Neutrophil (primary cell): ENCODE measurements at regions not wholly inside any gene's neighbourhood (a gene's known extent, or its start where the extent isn't known, plus 50 kb on each side); places are given as distances from the start of the nearest gene placed in this dataset.

Experiments used
- H3K27ac ChIP-seq: fragments of 200-600 bp; sonication (generic); 2 replicates; pipeline ENCODE4 v1.5.1; 2016; ENCODE audit warnings: mild to moderate bottlenecking, moderate library complexity
- H3K27me3 ChIP-seq: fragments of 200-600 bp; sonication (generic); 2 replicates; pipeline ENCODE4 v1.6.0; 2016; ENCODE audit warnings: mild to moderate bottlenecking
- H3K36me3 ChIP-seq: fragments of 200-600 bp; sonication (generic); 2 replicates; pipeline ENCODE4 v1.5.1; 2017
- H3K4me1 ChIP-seq, 2 experiments: fragments of 200-600 bp in 1 of 2; sonication (generic) in 1 of 2; 1 replicate in 1 of 2; 2 replicates in 1 of 2; pipeline versions ENCODE4 v1.5.1 to v1.6.1; 2013 to 2016; ENCODE audit warnings: low read depth in 1 of 2, low read length in 1 of 2, mild to moderate bottlenecking in 1 of 2, moderate library complexity in 1 of 2; ENCODE audit not compliant: control insufficient read depth in 1 of 2, insufficient read depth in 1 of 2
- H3K4me3 ChIP-seq, 2 experiments: fragments of 200-600 bp in 1 of 2; sonication (generic) in 1 of 2; 1 replicate in 1 of 2; 2 replicates in 1 of 2; pipeline ENCODE4 v1.5.1; 2013 to 2016; ENCODE audit warnings: low read depth in 1 of 2, low read length in 1 of 2, mild to moderate bottlenecking in 1 of 2, moderate library complexity in 1 of 2
- H3K9me3 ChIP-seq: fragments of 200-600 bp; sonication (generic); 2 replicates; pipeline ENCODE4 v1.5.1; 2016
- TF ChIP-seq, protein P1 (sequence below): fragments of 200-600 bp; sonication (generic); IDR thresholded peaks from 2 replicates; pipeline ENCODE4 v1.5.1; 2016; ENCODE audit warnings: antibody characterized with exemption

DNA sequence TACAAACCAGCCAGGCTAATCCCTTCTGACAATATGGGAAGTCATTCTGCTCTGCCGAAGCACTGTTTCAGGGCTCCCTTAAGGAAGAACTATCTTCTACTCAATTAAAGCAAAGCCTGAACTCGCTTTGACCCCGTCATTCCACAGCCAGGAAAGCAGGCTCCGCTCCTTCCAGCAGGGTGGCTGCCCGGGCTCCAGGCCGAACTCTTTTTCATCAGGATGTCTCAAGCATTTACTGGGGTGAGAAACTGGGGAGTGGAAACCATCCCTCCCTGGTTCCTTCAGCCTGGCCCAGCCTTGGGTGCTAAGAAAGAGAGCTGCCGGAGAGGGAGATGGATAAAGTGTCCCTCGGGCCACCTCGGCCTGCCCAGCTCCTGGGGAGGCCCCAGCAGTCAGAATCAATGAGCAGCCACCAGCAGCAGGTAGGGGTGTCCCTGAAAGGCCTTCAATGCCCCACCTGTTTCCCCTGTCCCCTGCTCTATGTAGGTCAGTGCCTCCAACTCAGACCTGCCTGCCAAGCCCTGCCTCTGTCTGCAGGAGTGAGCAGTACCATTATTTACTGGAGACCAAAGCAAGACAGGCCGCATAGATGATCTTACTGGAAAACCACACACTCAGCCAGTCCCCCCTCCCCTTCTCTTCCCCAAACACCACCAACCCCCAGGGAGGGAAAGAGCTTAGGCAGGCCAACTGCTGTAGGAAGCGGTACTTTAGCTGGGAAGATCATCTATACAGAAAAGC lies 225.6 kb upstream of the TLE3 start:
- Histone ChIP-seq H3K9me3 (no peaks in the 10 kb centered on the region), H3K27ac (no peak overlapping the region)

DNA sequence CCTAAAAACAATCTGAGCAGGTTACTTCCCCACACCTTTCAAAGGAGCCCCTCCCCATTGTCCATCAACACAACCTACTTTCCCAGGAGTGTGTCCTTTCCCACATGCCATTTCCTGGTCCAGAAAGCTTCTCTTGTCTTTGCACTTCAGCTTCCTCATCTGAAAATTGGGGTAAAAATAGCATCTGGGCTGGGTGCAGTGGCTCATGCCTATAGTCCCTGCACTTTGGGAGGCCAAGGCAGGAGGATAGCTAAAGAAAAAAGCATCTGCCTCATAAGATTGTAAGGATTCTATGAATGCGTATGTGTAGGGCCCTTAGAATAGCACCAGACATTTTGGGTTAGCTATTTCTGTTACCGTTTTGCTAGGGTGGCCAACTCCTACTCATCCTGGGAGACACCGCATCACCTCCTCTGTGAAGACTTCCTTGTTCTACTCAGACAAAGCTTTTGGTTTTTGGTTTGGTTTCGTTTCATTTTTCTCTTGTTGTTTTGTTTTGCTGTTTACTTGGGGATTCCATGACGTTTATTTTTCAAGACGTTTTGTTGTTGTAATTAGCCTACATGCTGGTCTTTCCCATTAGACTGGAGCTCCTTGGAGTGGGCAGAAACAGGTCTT lies 224.4 kb upstream of the TLE3 start:
- no peaks in the 10 kb centered on the region for H3K9me3 ChIP-seq
- peaks cover 6 to 8% of the 10 kb centered on the region in 2 experiments for H3K4me1 ChIP-seq
- no peaks in the 10 kb centered on the region for H3K27me3 ChIP-seq
- H3K27ac ChIP-seq = no peak overlapping the region
- no peaks in the 10 kb centered on the region for H3K36me3 ChIP-seq
- H3K4me3 ChIP-seq = no peak overlapping the region
- TF ChIP-seq, protein P1, sequence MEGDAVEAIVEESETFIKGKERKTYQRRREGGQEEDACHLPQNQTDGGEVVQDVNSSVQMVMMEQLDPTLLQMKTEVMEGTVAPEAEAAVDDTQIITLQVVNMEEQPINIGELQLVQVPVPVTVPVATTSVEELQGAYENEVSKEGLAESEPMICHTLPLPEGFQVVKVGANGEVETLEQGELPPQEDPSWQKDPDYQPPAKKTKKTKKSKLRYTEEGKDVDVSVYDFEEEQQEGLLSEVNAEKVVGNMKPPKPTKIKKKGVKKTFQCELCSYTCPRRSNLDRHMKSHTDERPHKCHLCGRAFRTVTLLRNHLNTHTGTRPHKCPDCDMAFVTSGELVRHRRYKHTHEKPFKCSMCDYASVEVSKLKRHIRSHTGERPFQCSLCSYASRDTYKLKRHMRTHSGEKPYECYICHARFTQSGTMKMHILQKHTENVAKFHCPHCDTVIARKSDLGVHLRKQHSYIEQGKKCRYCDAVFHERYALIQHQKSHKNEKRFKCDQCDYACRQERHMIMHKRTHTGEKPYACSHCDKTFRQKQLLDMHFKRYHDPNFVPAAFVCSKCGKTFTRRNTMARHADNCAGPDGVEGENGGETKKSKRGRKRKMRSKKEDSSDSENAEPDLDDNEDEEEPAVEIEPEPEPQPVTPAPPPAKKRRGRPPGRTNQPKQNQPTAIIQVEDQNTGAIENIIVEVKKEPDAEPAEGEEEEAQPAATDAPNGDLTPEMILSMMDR = no peak

More for the DNA sequence above, 225.6 kb upstream of the TLE3 start:
- no peaks in the 10 kb centered on the region for H3K36me3 ChIP-seq
- TF ChIP-seq, protein P1 = no peak
- no peaks in the 10 kb centered on the region for H3K27me3 ChIP-seq
- no peak overlapping the region for H3K4me3 ChIP-seq
- H3K4me1 ChIP-seq = peaks cover 12 to 15% of the 10 kb centered on the region in 2 experiments

GRCh38 chr15:70321172-70321819 lies 223.6 kb upstream of the TLE3 start:
- Histone ChIP-seq H3K27me3 (no peaks in the 10 kb centered on the region), H3K4me3 (no peak overlapping the region), H3K9me3 (no peaks in the 10 kb centered on the region), H3K4me1 (peaks cover 6 to 8% of the 10 kb centered on the region in 2 experiments), H3K36me3 (no peaks in the 10 kb centered on the region), H3K27ac (no peak overlapping the region)
- TF ChIP-seq, protein P1 = no peak

DNA sequence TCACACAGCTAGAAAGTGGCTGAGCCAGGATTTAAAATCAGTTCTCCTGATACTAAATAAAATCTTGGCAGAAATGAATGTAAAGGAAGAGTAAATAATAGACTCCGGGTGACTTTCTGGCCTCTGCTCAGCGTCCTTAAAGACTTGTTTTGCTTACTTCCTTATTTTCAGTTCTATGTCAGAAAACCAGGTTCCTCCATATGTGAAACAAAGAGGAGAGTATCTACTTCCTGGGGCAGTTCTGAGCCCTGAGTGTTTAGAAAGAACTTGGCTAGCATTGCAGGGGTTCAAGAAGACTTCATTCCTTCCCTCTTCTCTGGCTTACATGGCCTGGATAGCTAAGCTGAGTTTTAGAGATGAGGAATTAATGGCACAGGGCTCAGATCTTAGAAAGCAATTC lies 222.8 kb upstream of the TLE3 start:
- Histone ChIP-seq H3K27me3 (no peaks in the 10 kb centered on the region), H3K27ac (no peak overlapping the region), H3K9me3 (no peaks in the 10 kb centered on the region), H3K36me3 (no peaks in the 10 kb centered on the region), H3K4me1 (peaks cover 6 to 8% of the 10 kb centered on the region in 2 experiments), H3K4me3 (no peak overlapping the region)
- TF ChIP-seq, protein P1 = no peak

GRCh38 chr15:70320077-70320476 lies 222.4 kb upstream of the TLE3 start:
- peaks cover 6 to 8% of the 10 kb centered on the region in 2 experiments for H3K4me1 ChIP-seq
- no peaks in the 10 kb centered on the region for H3K27me3 ChIP-seq
- no peak overlapping the region for H3K27ac ChIP-seq
- no peaks in the 10 kb centered on the region for H3K36me3 ChIP-seq
- TF ChIP-seq, protein P1 = no peak
- H3K9me3 ChIP-seq = no peaks in the 10 kb centered on the region
- H3K4me3 ChIP-seq = no peak overlapping the region
